ENCODE measurements at regions not wholly inside any gene's neighbourhood (a gene's known extent, or its start where the extent isn't known, plus 50 kb on each side); places are given as distances from the start of the nearest gene placed in this dataset.

GRCh38 chr2:177106212-177106611 lies 106.4 kb upstream of the HNRNPA3 start:
- Histone ChIP-seq H3K27me3 (ENCODE audit: low read depth, low read length) (no peaks in the 10 kb centered on the region), H3K4me3 (ENCODE audit: low read depth in 1 of 2, low read length in 2 of 2) (no peak overlapping the region), H3K36me3 (ENCODE audit: control insufficient read depth in 1 of 2, insufficient read depth in 2 of 2, low read length in 2 of 2) (no peaks in the 10 kb centered on the region), H3K4me1 (ENCODE audit: control insufficient read depth in 1 of 2, insufficient read depth in 2 of 2, low read length in 2 of 2) (no peaks in the 10 kb centered on the region), H3K27ac (ENCODE audit: low read length) (no peak overlapping the region), H3K9me3 (ENCODE audit: control insufficient read depth in 1 of 2, low read length in 2 of 2) (no peaks in the 10 kb centered on the region)

DNA sequence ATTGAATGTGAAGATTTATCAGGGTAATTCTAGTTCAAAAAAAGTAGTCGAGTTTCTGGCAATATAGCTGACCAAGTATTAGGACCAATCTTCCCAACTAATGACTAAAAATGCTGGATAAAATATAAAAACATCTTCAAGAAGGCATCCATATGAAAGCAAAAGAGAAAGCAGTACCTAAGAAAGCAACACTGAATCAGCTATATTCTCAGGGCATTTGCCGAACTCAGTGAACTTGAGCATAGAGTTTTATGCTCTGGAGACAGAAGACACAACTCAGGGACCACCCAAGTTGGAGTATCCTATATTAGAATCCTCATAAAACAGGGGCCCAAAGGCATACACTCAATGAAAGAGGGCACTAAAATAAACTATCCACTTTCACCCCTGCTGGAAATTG lies 103.7 kb upstream of the HNRNPA3 start:
- Histone ChIP-seq H3K36me3 (ENCODE audit: control insufficient read depth in 1 of 2, insufficient read depth in 2 of 2, low read length in 2 of 2) (no peaks in the 10 kb centered on the region), H3K27ac (ENCODE audit: low read length) (no peak overlapping the region), H3K4me3 (ENCODE audit: low read depth in 1 of 2, low read length in 2 of 2) (no peak overlapping the region), H3K27me3 (ENCODE audit: low read depth, low read length) (no peaks in the 10 kb centered on the region), H3K4me1 (ENCODE audit: control insufficient read depth in 1 of 2, insufficient read depth in 2 of 2, low read length in 2 of 2) (no peaks in the 10 kb centered on the region), H3K9me3 (ENCODE audit: control insufficient read depth in 1 of 2, low read length in 2 of 2) (no peaks in the 10 kb centered on the region)

DNA sequence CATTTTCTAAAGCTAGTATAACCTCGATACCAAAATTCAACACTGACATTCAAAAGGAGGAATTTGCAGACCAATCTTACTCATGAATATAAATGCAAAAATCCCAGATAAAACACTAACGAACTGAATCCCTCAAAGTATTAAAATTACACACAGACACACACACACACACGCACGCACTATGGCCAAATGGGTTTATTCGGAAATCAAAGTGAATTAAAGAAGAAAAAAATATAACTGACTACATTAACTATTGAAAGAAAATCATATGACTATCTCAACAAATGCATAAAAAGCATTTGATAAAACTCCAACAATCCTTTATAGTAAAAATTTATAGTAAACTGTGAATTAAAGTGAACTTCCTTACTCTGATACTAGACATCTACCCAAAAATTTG lies 97.9 kb upstream of the HNRNPA3 start:
- no peaks in the 10 kb centered on the region for H3K27me3 ChIP-seq (ENCODE audit: low read depth, low read length)
- no peak overlapping the region for H3K4me3 ChIP-seq (ENCODE audit: low read depth in 1 of 2, low read length in 2 of 2)
- no peaks in the 10 kb centered on the region for H3K9me3 ChIP-seq (ENCODE audit: control insufficient read depth in 1 of 2, low read length in 2 of 2)
- no peaks in the 10 kb centered on the region for H3K36me3 ChIP-seq (ENCODE audit: control insufficient read depth in 1 of 2, insufficient read depth in 2 of 2, low read length in 2 of 2)
- no peak overlapping the region for H3K27ac ChIP-seq (ENCODE audit: low read length)
- no peaks in the 10 kb centered on the region for H3K4me1 ChIP-seq (ENCODE audit: control insufficient read depth in 1 of 2, insufficient read depth in 2 of 2, low read length in 2 of 2)

DNA sequence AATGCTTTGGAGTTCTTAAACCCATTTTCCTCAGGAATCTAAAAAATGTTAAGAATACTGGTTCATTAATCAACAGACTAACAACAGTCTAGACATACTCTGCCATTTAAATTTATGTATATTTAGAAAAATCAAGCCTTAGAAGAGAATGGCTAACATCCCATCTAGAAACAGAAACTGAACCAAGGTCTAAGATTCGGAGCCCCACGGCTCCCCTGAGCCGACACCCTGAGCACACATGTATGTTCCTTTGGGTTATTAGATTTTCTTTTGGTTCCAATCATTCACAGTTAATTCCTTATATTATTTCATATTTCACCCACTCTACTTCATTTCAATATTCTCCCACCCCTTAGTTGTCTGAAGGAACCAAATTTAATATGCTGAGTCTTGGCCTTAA lies 94.8 kb upstream of the HNRNPA3 start:
- Histone ChIP-seq H3K36me3 (ENCODE audit: control insufficient read depth in 1 of 2, insufficient read depth in 2 of 2, low read length in 2 of 2) (no peaks in the 10 kb centered on the region), H3K27me3 (ENCODE audit: low read depth, low read length) (no peaks in the 10 kb centered on the region), H3K9me3 (ENCODE audit: control insufficient read depth in 1 of 2, low read length in 2 of 2) (no peaks in the 10 kb centered on the region), H3K4me1 (ENCODE audit: control insufficient read depth in 1 of 2, insufficient read depth in 2 of 2, low read length in 2 of 2) (no peaks in the 10 kb centered on the region), H3K4me3 (ENCODE audit: low read depth in 1 of 2, low read length in 2 of 2) (no peak overlapping the region), H3K27ac (ENCODE audit: low read length) (no peak overlapping the region)

GRCh38 chr2:177118636-177119035 lies 94.0 kb upstream of the HNRNPA3 start:
- Histone ChIP-seq H3K4me3 (ENCODE audit: low read depth in 1 of 2, low read length in 2 of 2) (no peak overlapping the region), H3K27ac (ENCODE audit: low read length) (no peak overlapping the region), H3K36me3 (ENCODE audit: control insufficient read depth in 1 of 2, insufficient read depth in 2 of 2, low read length in 2 of 2) (no peaks in the 10 kb centered on the region), H3K27me3 (ENCODE audit: low read depth, low read length) (no peaks in the 10 kb centered on the region), H3K4me1 (ENCODE audit: control insufficient read depth in 1 of 2, insufficient read depth in 2 of 2, low read length in 2 of 2) (no peaks in the 10 kb centered on the region), H3K9me3 (ENCODE audit: control insufficient read depth in 1 of 2, low read length in 2 of 2) (no peaks in the 10 kb centered on the region)

GRCh38 chr2:177119099-177119498 lies 93.5 kb upstream of the HNRNPA3 start:
- Histone ChIP-seq H3K4me1 (ENCODE audit: control insufficient read depth in 1 of 2, insufficient read depth in 2 of 2, low read length in 2 of 2) (no peaks in the 10 kb centered on the region), H3K27me3 (ENCODE audit: low read depth, low read length) (no peaks in the 10 kb centered on the region), H3K27ac (ENCODE audit: low read length) (no peak overlapping the region), H3K9me3 (ENCODE audit: control insufficient read depth in 1 of 2, low read length in 2 of 2) (no peaks in the 10 kb centered on the region), H3K4me3 (ENCODE audit: low read depth in 1 of 2, low read length in 2 of 2) (no peak overlapping the region), H3K36me3 (ENCODE audit: control insufficient read depth in 1 of 2, insufficient read depth in 2 of 2, low read length in 2 of 2) (no peaks in the 10 kb centered on the region)

DNA sequence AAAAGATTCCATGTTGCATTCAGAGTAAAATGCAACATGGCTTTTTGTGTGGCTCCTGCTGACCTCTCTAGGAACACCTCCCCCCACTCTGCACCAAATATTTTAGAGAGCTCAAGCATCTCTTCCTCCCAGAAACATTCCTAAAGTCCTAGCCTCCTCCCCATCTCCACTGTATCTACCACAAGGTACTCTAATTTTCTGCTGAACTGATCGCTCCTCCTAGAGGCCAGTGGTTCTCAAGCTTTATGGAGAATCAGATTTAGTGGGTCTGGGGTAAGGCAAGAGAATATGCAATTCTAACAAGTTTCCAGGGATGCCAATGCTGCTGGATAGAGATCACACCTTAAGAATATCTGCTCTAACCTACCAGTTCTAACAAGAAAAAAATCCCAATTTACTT lies 89.5 kb upstream of the HNRNPA3 start:
- Histone ChIP-seq H3K9me3 (ENCODE audit: control insufficient read depth in 1 of 2, low read length in 2 of 2) (no peaks in the 10 kb centered on the region), H3K4me3 (ENCODE audit: low read depth in 1 of 2, low read length in 2 of 2) (no peak overlapping the region), H3K36me3 (ENCODE audit: control insufficient read depth in 1 of 2, insufficient read depth in 2 of 2, low read length in 2 of 2) (no peaks in the 10 kb centered on the region)

DNA sequence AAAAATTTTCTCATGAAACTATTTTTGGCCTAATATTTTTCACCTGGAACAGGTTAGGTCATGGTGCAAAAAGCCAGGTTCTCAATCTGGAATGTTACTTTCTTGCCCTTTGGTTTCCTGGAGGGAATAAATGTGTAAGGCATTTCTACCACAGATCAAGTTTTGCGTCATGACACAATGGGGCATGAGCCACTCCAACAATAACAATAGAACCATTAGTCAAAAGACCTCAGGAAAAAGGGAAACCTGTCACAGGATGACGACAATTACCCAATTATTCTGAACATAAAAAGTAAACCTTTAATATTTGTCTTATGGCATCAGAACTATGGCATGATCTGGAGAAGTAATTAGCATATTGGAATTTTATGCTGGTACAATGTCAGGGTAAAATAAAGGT lies 88.2 kb upstream of the HNRNPA3 start:
- no peaks in the 10 kb centered on the region for H3K27me3 ChIP-seq (ENCODE audit: low read depth, low read length)
- no peak overlapping the region for H3K27ac ChIP-seq (ENCODE audit: low read length)
- H3K9me3 ChIP-seq (ENCODE audit: control insufficient read depth in 1 of 2, low read length in 2 of 2), result no peaks in the 10 kb centered on the region
- no peaks in the 10 kb centered on the region for H3K4me1 ChIP-seq (ENCODE audit: control insufficient read depth in 1 of 2, insufficient read depth in 2 of 2, low read length in 2 of 2)
- H3K36me3 ChIP-seq (ENCODE audit: control insufficient read depth in 1 of 2, insufficient read depth in 2 of 2, low read length in 2 of 2), result no peaks in the 10 kb centered on the region
- no peak overlapping the region for H3K4me3 ChIP-seq (ENCODE audit: low read depth in 1 of 2, low read length in 2 of 2)

More for the DNA sequence above, 89.5 kb upstream of the HNRNPA3 start:
- H3K4me1 ChIP-seq (ENCODE audit: control insufficient read depth in 1 of 2, insufficient read depth in 2 of 2, low read length in 2 of 2), result no peaks in the 10 kb centered on the region
- H3K27me3 ChIP-seq (ENCODE audit: low read depth, low read length), result no peaks in the 10 kb centered on the region
- no peak overlapping the region for H3K27ac ChIP-seq (ENCODE audit: low read length)

DNA sequence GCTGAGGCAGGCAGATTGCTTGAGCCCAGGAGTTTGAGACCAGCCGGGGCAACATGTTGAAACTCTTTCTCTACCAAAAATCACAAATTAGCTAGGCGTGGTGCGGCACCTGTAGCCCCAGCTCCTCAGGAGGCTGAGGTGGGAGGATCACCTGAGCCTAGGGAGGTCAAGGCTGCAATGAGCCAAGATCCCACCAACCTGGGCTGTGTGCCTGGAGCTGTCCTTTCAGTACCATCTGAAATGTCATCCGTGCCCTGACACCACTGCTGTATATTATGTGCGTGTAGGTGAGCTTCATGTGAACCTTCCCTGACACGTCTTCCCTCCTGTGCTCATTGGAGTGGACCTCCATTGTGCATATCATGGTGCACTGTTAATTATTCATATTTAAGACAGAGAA lies 84.8 kb upstream of the HNRNPA3 start:
- H3K27ac ChIP-seq (ENCODE audit: low read length), result no peak overlapping the region
- no peaks in the 10 kb centered on the region for H3K9me3 ChIP-seq (ENCODE audit: control insufficient read depth in 1 of 2, low read length in 2 of 2)
- H3K4me3 ChIP-seq (ENCODE audit: low read depth in 1 of 2, low read length in 2 of 2), result no peak overlapping the region
- no peaks in the 10 kb centered on the region for H3K4me1 ChIP-seq (ENCODE audit: control insufficient read depth in 1 of 2, insufficient read depth in 2 of 2, low read length in 2 of 2)
- H3K36me3 ChIP-seq (ENCODE audit: control insufficient read depth in 1 of 2, insufficient read depth in 2 of 2, low read length in 2 of 2), result no peaks in the 10 kb centered on the region
- no peaks in the 10 kb centered on the region for H3K27me3 ChIP-seq (ENCODE audit: low read depth, low read length)

GRCh38 chr2:177129610-177130009 lies 83.0 kb upstream of the HNRNPA3 start:
- Histone ChIP-seq H3K27me3 (ENCODE audit: low read depth, low read length) (no peaks in the 10 kb centered on the region), H3K27ac (ENCODE audit: low read length) (no peak overlapping the region), H3K36me3 (ENCODE audit: control insufficient read depth in 1 of 2, insufficient read depth in 2 of 2, low read length in 2 of 2) (no peaks in the 10 kb centered on the region), H3K9me3 (ENCODE audit: control insufficient read depth in 1 of 2, low read length in 2 of 2) (no peaks in the 10 kb centered on the region), H3K4me3 (ENCODE audit: low read depth in 1 of 2, low read length in 2 of 2) (no peak overlapping the region), H3K4me1 (ENCODE audit: control insufficient read depth in 1 of 2, insufficient read depth in 2 of 2, low read length in 2 of 2) (no peaks in the 10 kb centered on the region)

- no peak overlapping the region for H3K27ac ChIP-seq (ENCODE audit: low read length)
- H3K9me3 ChIP-seq (ENCODE audit: control insufficient read depth in 1 of 2, low read length in 2 of 2), result no peaks in the 10 kb centered on the region
- H3K36me3 ChIP-seq (ENCODE audit: control insufficient read depth in 1 of 2, insufficient read depth in 2 of 2, low read length in 2 of 2), result no peaks in the 10 kb centered on the region
- H3K4me1 ChIP-seq (ENCODE audit: control insufficient read depth in 1 of 2, insufficient read depth in 2 of 2, low read length in 2 of 2), result no peaks in the 10 kb centered on the region
- no peaks in the 10 kb centered on the region for H3K27me3 ChIP-seq (ENCODE audit: low read depth, low read length)
- H3K4me3 ChIP-seq (ENCODE audit: low read depth in 1 of 2, low read length in 2 of 2), result no peak overlapping the region
Measured at GRCh38 chr2:177131858-177132257, 80.7 kb upstream of the HNRNPA3 start.

GRCh38 chr2:177138823-177139222 lies 73.8 kb upstream of the HNRNPA3 start:
- Histone ChIP-seq H3K27me3 (ENCODE audit: low read depth, low read length) (no peaks in the 10 kb centered on the region), H3K4me1 (ENCODE audit: control insufficient read depth in 1 of 2, insufficient read depth in 2 of 2, low read length in 2 of 2) (no peaks in the 10 kb centered on the region), H3K36me3 (ENCODE audit: control insufficient read depth in 1 of 2, insufficient read depth in 2 of 2, low read length in 2 of 2) (no peaks in the 10 kb centered on the region), H3K9me3 (ENCODE audit: control insufficient read depth in 1 of 2, low read length in 2 of 2) (no peaks in the 10 kb centered on the region), H3K4me3 (ENCODE audit: low read depth in 1 of 2, low read length in 2 of 2) (no peak overlapping the region), H3K27ac (ENCODE audit: low read length) (no peak overlapping the region)
